ENCODE measurements at regions not wholly inside any gene's neighbourhood (a gene's known extent, or its start where the extent isn't known, plus 50 kb on each side); places are given as distances from the start of the nearest gene placed in this dataset.

GRCh38 chr4:110824344-110824743 is 201.5 kb upstream of the PITX2 start:
- Histone ChIP-seq H2BK20ac (ENCODE audit: low read length) (no peak overlapping the region), H2BK120ac (replicated peaks; ENCODE audit: low read depth, low read length) (no peak overlapping the region), H3K4me1 (replicated peaks in 1 of 4; ENCODE audit: control insufficient read depth in 3 of 4, insufficient read depth in 4 of 4, low read length in 3 of 4) (no peaks in the 10 kb centered on the region), H4K5ac (ENCODE audit: insufficient read length, low read depth, low read length) (no peak overlapping the region), H2BK15ac (ENCODE audit: low read length) (no peak overlapping the region), H3K9ac (replicated peaks in 1 of 4; ENCODE audit: extremely low read depth in 1 of 4, low read depth in 3 of 4, low read length in 3 of 4) (no peak overlapping the region), H3K4ac (replicated peaks; ENCODE audit: insufficient read length, low read depth, low read length) (no peak overlapping the region), H4K20me1 (replicated peaks in 1 of 2; ENCODE audit: control insufficient read depth in 1 of 2, insufficient read depth in 2 of 2, low read length in 2 of 2) (no peaks in the 10 kb centered on the region), H3K23me2 (ENCODE audit: low read depth, low read length) (no peaks in the 10 kb centered on the region), H3K23ac (ENCODE audit: insufficient read length) (no peak overlapping the region), H4K8ac (ENCODE audit: extremely low read depth, insufficient read depth, low read length) (no peak overlapping the region), H4K91ac (replicated peaks; ENCODE audit: insufficient read length, low read length) (no peak overlapping the region), H3K4me2 (ENCODE audit: insufficient read depth in 1 of 2, low read depth in 2 of 2, low read length in 2 of 2) (no peak overlapping the region), H3K79me1 (ENCODE audit: low read depth, low read length) (no peaks in the 10 kb centered on the region), H3K4me3 (ENCODE audit: extremely low read depth in 1 of 4, insufficient read depth in 2 of 4, low read depth in 3 of 4, low read length in 4 of 4) (no peak overlapping the region), H3K9me3 (ENCODE audit: insufficient read depth in 2 of 2, low read depth in 1 of 2, low read length in 1 of 2) (0 out of 4 replicates have a peak, but pooled peaks cover 0 to 3% of the 10 kb centered on the region in 2 experiments), H3K79me2 (ENCODE audit: control insufficient read depth in 1 of 2, insufficient read depth in 2 of 2, low read length in 2 of 2) (no peaks in the 10 kb centered on the region), H2BK5ac (ENCODE audit: low read depth, low read length) (no peak overlapping the region), H2BK12ac (ENCODE audit: low read depth, low read length) (no peak overlapping the region), H3K27me3 (replicated peaks in 1 of 4; ENCODE audit: control insufficient read depth in 3 of 4, extremely low read depth in 1 of 4, insufficient read depth in 3 of 4, low read length in 3 of 4) (no peaks in the 10 kb centered on the region), H3K14ac (ENCODE audit: insufficient read length) (no peak overlapping the region), H3K56ac (replicated peaks; ENCODE audit: insufficient read length, low read depth, low read length) (no peak overlapping the region), H3K27ac (ENCODE audit: low read depth, low read length) (no peak overlapping the region), H3K36me3 (ENCODE audit: control insufficient read depth in 2 of 4, insufficient read depth in 4 of 4, low read length in 3 of 4) (no peaks in the 10 kb centered on the region), H2AK5ac (ENCODE audit: low read depth, low read length) (no peak overlapping the region), H3K18ac (ENCODE audit: extremely low read depth, low read length) (no peak overlapping the region), H2AFZ (ENCODE audit: low read length) (no peak overlapping the region)
- TF ChIP-seq RNF2 (IDR thresholded peaks at IDR 0.05; ENCODE audit: borderline replicate concordance, low read depth, low read length, missing control alignments, poor library complexity, severe bottlenecking) (no peak), TEAD4 (IDR thresholded peaks at IDR 0.05; ENCODE audit: low read depth, low read length) (no peak), JUND (IDR thresholded peaks at IDR 0.05; ENCODE audit: low read length) (no peak), MAX (IDR thresholded peaks at IDR 0.05) (no peak), EGR1 (IDR thresholded peaks at IDR 0.05; ENCODE audit: borderline replicate concordance, low read depth, low read length) (no peak), SP1 (IDR thresholded peaks at IDR 0.05; ENCODE audit: low read depth, low read length) (no peak), KDM4A (IDR thresholded peaks at IDR 0.05; ENCODE audit: low read depth, low read length, severe bottlenecking) (no peak), MAFK (IDR thresholded peaks at IDR 0.05; ENCODE audit: low read depth, low read length) (no peak), E2F6 (IDR thresholded peaks at IDR 0.05) (no peak), SP2 (IDR thresholded peaks at IDR 0.05; ENCODE audit: low read length) (no peak), EP300 (IDR thresholded peaks at IDR 0.05; ENCODE audit: borderline replicate concordance in 1 of 2, low read depth in 2 of 2, low read length in 2 of 2) (no peak)
- POLR2A ChIA-PET (ENCODE audit: partially characterized antibody): no interaction called here
- CTCF ChIA-PET (ENCODE audit: partially characterized antibody): interaction anchor here (0.9 to 1.6 kb wide), 3 partner anchors 8 to 163 kb away, joined by 3 to 7 read pairs (median 4); no protein-coding TSS in a partner anchor
- DNase-seq (ENCODE audit: low read depth in 1 of 2, low spot score in 2 of 2): no peak
- 96% methylated on average over 5 of the region's 5 CpGs; no CpG with 5 or more reads in 1 of the 2 experiments for whole genome bisulfite sequencing, 2 experiments (ENCODE audit: extremely low coverage in 1 of 2, insufficient coverage in 1 of 2, insufficient read length in 1 of 2, insufficient replicate concordance in 2 of 2, low coverage in 1 of 2, low lambda C conversion rate in 2 of 2, missing lambda C conversion rate in 1 of 2)
- no peak for FAIRE-seq
